Glutamatergic neuron (in vitro differentiated cells): ENCODE measurements at regions not wholly inside any gene's neighbourhood (a gene's known extent, or its start where the extent isn't known, plus 50 kb on each side); places are given as distances from the start of the nearest gene placed in this dataset.
"Not testable (repeated sequence)": the region's sequence is repeated elsewhere in the genome, so short reads cannot be mapped to it uniquely, and the experiment has no call there.

ENCODE experiments used
- DNase-seq: peaks from one replicate; pipeline ENCODE4 v3.0.0; 2022
- H3K27ac Mint-ChIP-seq: one replicate; pipeline ENCODE4 v1.8.0; 2020; ENCODE audit warnings: mild to moderate bottlenecking, mixed read lengths, inconsistent platforms; ENCODE audit not compliant: unreplicated experiment
- H3K27me3 Mint-ChIP-seq: one replicate; pipeline ENCODE4 v1.8.0; 2020; ENCODE audit warnings: mild to moderate bottlenecking, moderate library complexity, mixed read lengths, inconsistent platforms; ENCODE audit not compliant: unreplicated experiment
- H3K36me3 Mint-ChIP-seq: one replicate; pipeline ENCODE4 v1.8.0; 2020; ENCODE audit warnings: mild to moderate bottlenecking, mixed read lengths, inconsistent platforms; ENCODE audit not compliant: unreplicated experiment
- H3K4me1 Mint-ChIP-seq: one replicate; pipeline ENCODE4 v1.8.0; 2020; ENCODE audit warnings: mild to moderate bottlenecking, low read depth, mixed read lengths, inconsistent platforms; ENCODE audit not compliant: unreplicated experiment
- H3K4me3 Mint-ChIP-seq: one replicate; pipeline ENCODE4 v1.8.0; 2020; ENCODE audit warnings: mild to moderate bottlenecking, mixed read lengths, inconsistent platforms; ENCODE audit not compliant: unreplicated experiment
- H3K9me3 Mint-ChIP-seq: one replicate; pipeline ENCODE4 v1.8.0; 2020; ENCODE audit warnings: mild to moderate bottlenecking, moderate library complexity, mixed read lengths, inconsistent platforms; ENCODE audit not compliant: unreplicated experiment
- CTCF ChIP-seq: fragments of 200-600 bp; sonication (generic); IDR thresholded peaks from one replicate; pipeline ENCODE4 v1.5.0; 2021; ENCODE audit not compliant: partially characterized antibody, unreplicated experiment

GRCh38 chr5:104084896-104085295, 522.3 kb upstream of the NUDT12 start:
- no peak for DNase-seq
- Mint-ChIP-seq H3K9me3 (no peaks in the 10 kb centered on the region), H3K27ac (no peak overlapping the region), H3K4me1 (peaks cover 16% of the 10 kb centered on the region), H3K36me3 (no peaks in the 10 kb centered on the region), H3K4me3 (no peak overlapping the region), H3K27me3 (peaks cover 1% of the 10 kb centered on the region)
- no peak for TF ChIP-seq CTCF

- no peak for DNase-seq
- H3K27me3 Mint-ChIP-seq, result peaks cover 1% of the 10 kb centered on the region
- H3K4me1 Mint-ChIP-seq, result peaks cover 16% of the 10 kb centered on the region
- H3K27ac Mint-ChIP-seq, result peak overlapping the region; percentile 2
- TF ChIP-seq CTCF, result no peak
- no peaks in the 10 kb centered on the region for H3K36me3 Mint-ChIP-seq
- H3K4me3 Mint-ChIP-seq, result no peak overlapping the region
- H3K9me3 Mint-ChIP-seq, result no peaks in the 10 kb centered on the region
Observed at GRCh38 chr5:104082754-104083153, 520.2 kb upstream of the NUDT12 start.

GRCh38 chr5:104081232-104081631, 518.6 kb upstream of the NUDT12 start:
- Mint-ChIP-seq H3K4me1 (peaks cover 16% of the 10 kb centered on the region), H3K4me3 (no peak overlapping the region), H3K27ac (no peak overlapping the region), H3K27me3 (peaks cover 3% of the 10 kb centered on the region), H3K9me3 (no peaks in the 10 kb centered on the region), H3K36me3 (no peaks in the 10 kb centered on the region)
- no peak for DNase-seq
- no peak for TF ChIP-seq CTCF

- Mint-ChIP-seq H3K9me3 (no peaks in the 10 kb centered on the region), H3K4me3 (no peak overlapping the region), H3K4me1 (peaks cover 16% of the 10 kb centered on the region), H3K27ac (no peak overlapping the region), H3K36me3 (no peaks in the 10 kb centered on the region), H3K27me3 (peaks cover 3% of the 10 kb centered on the region)
- no peak for DNase-seq
- no peak for TF ChIP-seq CTCF
Observed at GRCh38 chr5:104080646-104081175, 518.1 kb upstream of the NUDT12 start.

GRCh38 chr5:104079861-104080645, 517.5 kb upstream of the NUDT12 start:
- peaks cover 15% of the 10 kb centered on the region for H3K4me1 Mint-ChIP-seq
- H3K36me3 Mint-ChIP-seq, H3K4me3 Mint-ChIP-seq, H3K27me3 Mint-ChIP-seq, H3K9me3 Mint-ChIP-seq, H3K27ac Mint-ChIP-seq, DNase-seq: not testable (repeated sequence)
